ENCODE measurements at regions not wholly inside any gene's neighbourhood (a gene's known extent, or its start where the extent isn't known, plus 50 kb on each side); places are given as distances from the start of the nearest gene placed in this dataset.

- TF ChIP-seq CTCF (IDR thresholded peaks at IDR 0.05) = no peak
- no peak for TF ChIP-seq EP300 (IDR thresholded peaks at IDR 0.05)
Measured at GRCh38 chr4:12304905-12305304, 876.2 kb upstream of the HS3ST1 start.

Data from tibial nerve (tissue), 4 donors.